ENCODE measurements at regions not wholly inside any gene's neighbourhood (a gene's known extent, or its start where the extent isn't known, plus 50 kb on each side); places are given as distances from the start of the nearest gene placed in this dataset.

- TF ChIP-seq GABPA (IDR thresholded peaks at IDR 0.05; ENCODE audit: low read depth), result no peak
- TF ChIP-seq POLR2AphosphoS5 (IDR thresholded peaks at IDR 0.05; ENCODE audit: low read depth, low read length), result no peak
- no peak for TF ChIP-seq SIN3A (IDR thresholded peaks at IDR 0.05; ENCODE audit: borderline replicate concordance, low read depth, low read length)
- TF ChIP-seq FOXM1 (IDR thresholded peaks at IDR 0.05; ENCODE audit: low read depth), result no peak
- TF ChIP-seq CTCF (IDR thresholded peaks at IDR 0.05), result no peak
- TF ChIP-seq USF2 (IDR thresholded peaks at IDR 0.05; ENCODE audit: borderline replicate concordance, low read depth, low read length), result no peak
- TF ChIP-seq FOXJ3 (CRISPR knock-in tag; IDR thresholded peaks at IDR 0.05), result no peak
- no peak for TF ChIP-seq ZBTB33 (IDR thresholded peaks at IDR 0.05; ENCODE audit: borderline replicate concordance, low read depth)
- no peak for TF ChIP-seq TEAD4 (IDR thresholded peaks at IDR 0.05; ENCODE audit: borderline replicate concordance, insufficient read depth)
- no peak for TF ChIP-seq NFIC (IDR thresholded peaks at IDR 0.05; ENCODE audit: borderline replicate concordance)
- TF ChIP-seq MXI1 (IDR thresholded peaks at IDR 0.05; ENCODE audit: low read depth, low read length), result no peak
Measured at GRCh38 chr5:147036691-147037245, 158.2 kb upstream of the PPP2R2B start.
